Stomach (tissue), 4 donors: ENCODE measurements at regions not wholly inside any gene's neighbourhood (a gene's known extent, or its start where the extent isn't known, plus 50 kb on each side); places are given as distances from the start of the nearest gene placed in this dataset.

Experiments
- EP300 ChIP-seq: sonication (generic); formaldehyde crosslinking; IDR thresholded peaks from one replicate; pipeline ENCODE4 v1.6.1; 2017; ENCODE audit warnings: antibody characterized with exemption
- POLR2AphosphoS5 ChIP-seq, 3 donors: sonication (generic); formaldehyde crosslinking; IDR thresholded peaks; one replicate each; pipeline ENCODE4 v1.6.1; 2016; ENCODE audit warnings: antibody characterized with exemption in 3 of 3

DNA sequence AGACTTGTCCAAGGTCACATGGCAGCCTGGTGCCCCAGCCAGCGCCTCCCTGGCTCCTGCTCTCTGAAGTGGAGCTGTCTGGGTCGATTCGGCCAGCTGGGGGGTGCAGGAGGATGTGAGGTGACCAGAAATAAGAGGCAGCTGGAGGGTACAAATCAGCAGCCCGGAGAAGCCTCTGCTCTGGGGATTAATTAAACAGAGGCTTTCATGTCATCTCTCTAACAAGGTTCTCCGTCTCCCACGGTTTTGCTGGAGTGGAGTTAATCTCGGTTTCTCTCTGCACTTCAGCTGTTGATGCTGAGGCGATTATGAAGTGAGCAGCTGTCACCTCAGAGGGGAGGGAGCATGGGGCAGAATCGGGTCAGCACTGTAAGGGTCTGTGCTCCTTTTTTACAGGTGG is 236.8 kb downstream of the TLE3 start:
- TF ChIP-seq EP300 (no peak), POLR2AphosphoS5 (IDR thresholded peaks at IDR 0.05) (no peak)
